Keratinocyte (primary cell): ENCODE measurements at regions not wholly inside any gene's neighbourhood (a gene's known extent, or its start where the extent isn't known, plus 50 kb on each side); places are given as distances from the start of the nearest gene placed in this dataset.
"Not testable (repeated sequence)": the region's sequence is repeated elsewhere in the genome, so short reads cannot be mapped to it uniquely, and the experiment has no call there.

ENCODE experiments used
- EZH2 ChIP-seq: IDR thresholded peaks from one replicate; pipeline ENCODE4 v1.6.1; 2012; ENCODE audit warnings: inconsistent platforms, mild to moderate bottlenecking, low read length, moderate library complexity
- TF ChIP-seq, protein P1 (sequence below), 3 experiments: IDR thresholded peaks in 1 of 3; conservative IDR thresholded peaks in 1 of 3; optimal IDR thresholded peaks in 1 of 3; 2 replicates in 2 of 3; 3 replicates in 1 of 3; pipeline versions ENCODE3 to v1.5.1; 2011; ENCODE audit warnings: low read length in 3 of 3, mild to moderate bottlenecking in 3 of 3, moderate library complexity in 2 of 3, control low read depth in 1 of 3, inconsistent platforms in 1 of 3; ENCODE audit not compliant: insufficient read depth in 2 of 3; ENCODE audit errors: extremely low read depth in 1 of 3

DNA sequence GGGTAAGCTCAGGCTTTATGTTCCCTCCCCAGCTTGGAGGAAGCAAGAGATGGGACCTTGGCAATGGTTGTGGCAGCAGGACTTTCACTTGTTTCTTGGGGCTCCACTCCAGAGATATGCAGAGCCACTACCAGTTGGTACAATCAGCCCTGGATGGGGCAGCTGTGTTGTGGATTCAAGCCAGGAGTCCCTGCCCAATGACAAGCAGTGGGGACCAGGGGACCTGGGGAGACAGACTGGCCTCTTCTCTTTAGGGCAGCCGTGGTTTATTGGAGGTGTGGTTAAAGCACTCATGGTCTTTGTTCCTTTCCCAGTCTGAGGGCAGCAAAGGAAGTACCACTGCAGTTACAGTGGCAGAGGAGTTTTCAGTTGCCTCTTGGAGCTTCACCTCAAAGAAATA is 856.1 kb downstream of the TTLL7 start:
- TF ChIP-seq, protein P1, sequence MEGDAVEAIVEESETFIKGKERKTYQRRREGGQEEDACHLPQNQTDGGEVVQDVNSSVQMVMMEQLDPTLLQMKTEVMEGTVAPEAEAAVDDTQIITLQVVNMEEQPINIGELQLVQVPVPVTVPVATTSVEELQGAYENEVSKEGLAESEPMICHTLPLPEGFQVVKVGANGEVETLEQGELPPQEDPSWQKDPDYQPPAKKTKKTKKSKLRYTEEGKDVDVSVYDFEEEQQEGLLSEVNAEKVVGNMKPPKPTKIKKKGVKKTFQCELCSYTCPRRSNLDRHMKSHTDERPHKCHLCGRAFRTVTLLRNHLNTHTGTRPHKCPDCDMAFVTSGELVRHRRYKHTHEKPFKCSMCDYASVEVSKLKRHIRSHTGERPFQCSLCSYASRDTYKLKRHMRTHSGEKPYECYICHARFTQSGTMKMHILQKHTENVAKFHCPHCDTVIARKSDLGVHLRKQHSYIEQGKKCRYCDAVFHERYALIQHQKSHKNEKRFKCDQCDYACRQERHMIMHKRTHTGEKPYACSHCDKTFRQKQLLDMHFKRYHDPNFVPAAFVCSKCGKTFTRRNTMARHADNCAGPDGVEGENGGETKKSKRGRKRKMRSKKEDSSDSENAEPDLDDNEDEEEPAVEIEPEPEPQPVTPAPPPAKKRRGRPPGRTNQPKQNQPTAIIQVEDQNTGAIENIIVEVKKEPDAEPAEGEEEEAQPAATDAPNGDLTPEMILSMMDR (optimal IDR thresholded peaks at IDR 0.05 in 1 of 3, IDR thresholded peaks at IDR 0.05 in 1 of 3, conservative IDR thresholded peaks at IDR 0.05 in 1 of 3; ENCODE audit: extremely low read depth in 1 of 3, insufficient read depth in 2 of 3, low read length in 3 of 3): not testable (repeated sequence)
- TF ChIP-seq EZH2: not testable (repeated sequence)
